Panc1 (cell line): ENCODE measurements at regions not wholly inside any gene's neighbourhood (a gene's known extent, or its start where the extent isn't known, plus 50 kb on each side); places are given as distances from the start of the nearest gene placed in this dataset.

ENCODE experiments used
- ATAC-seq: fragments of 200-7000 bp; cut with Tn5 transposase; 2 replicates; pipeline ENCODE4 v1.9.1; 2020; ENCODE audit warnings: mild to moderate bottlenecking, moderate library complexity
- BruUV-seq: library from RNA; stranded (reverse); fragments of 400-500 nt; replicated peaks from 2 replicates; lab custom pipeline; 2021; lab: Mats Ljungman, UMichigan
- CTCF ChIA-PET: fragments of 300-600 bp; sonication (Branson Sonifier 250); formaldehyde crosslinking; loops from one replicate; lab custom pipeline; 2022; ENCODE audit warnings: antibody characterized with exemption; lab: Charles Lee
- POLR2A ChIA-PET: fragments of 300-600 bp; sonication (Branson Sonifier 250); formaldehyde crosslinking; loops from one replicate; lab custom pipeline; 2022; ENCODE audit warnings: antibody characterized with exemption; lab: Charles Lee
- DNase-seq: peaks from one replicate; pipeline ENCODE4 v3.0.0-alpha.2; 2010; ENCODE audit warnings: low read depth, low spot score
- H3K27ac ChIP-seq: 2 replicates; pipeline ENCODE4 v1.5.1; 2011; ENCODE audit warnings: mild to moderate bottlenecking, low read length, inconsistent platforms
- H3K27me3 ChIP-seq: fragments of 200-500 bp; sonication (Bioruptor generic); 2 replicates; pipeline ENCODE4 v1.6.0; 2014; ENCODE audit warnings: low read length, inconsistent platforms; ENCODE audit not compliant: control insufficient read depth, insufficient read depth
- H3K36me3 ChIP-seq: fragments of 200-500 bp; sonication (Bioruptor generic); 2 replicates; pipeline ENCODE4 v1.5.1; 2014; ENCODE audit warnings: inconsistent platforms, mild to moderate bottlenecking, low read length, moderate library complexity; ENCODE audit not compliant: control insufficient read depth, insufficient read depth
- H3K4me1 ChIP-seq: 2 replicates; pipeline ENCODE4 v1.5.1; 2011; ENCODE audit warnings: inconsistent platforms, mild to moderate bottlenecking, low read length, moderate library complexity; ENCODE audit not compliant: control insufficient read depth, insufficient read depth
- H3K4me3 ChIP-seq, 2 experiments: 2 replicates each; pipeline ENCODE4 v1.5.1; 2011 to 2012; ENCODE audit warnings: low read depth in 2 of 2, low read length in 2 of 2, mild to moderate bottlenecking in 2 of 2, inconsistent platforms in 1 of 2, moderate library complexity in 1 of 2
- H3K9me3 ChIP-seq: fragments of 200-500 bp; sonication (Bioruptor generic); 2 replicates; pipeline ENCODE4 v1.5.1; 2014; ENCODE audit warnings: low read depth, mild to moderate bottlenecking, inconsistent platforms, low read length, moderate library complexity; ENCODE audit not compliant: control insufficient read depth, insufficient read depth
- CTCF ChIP-seq: fragments of 450-650 bp; IDR thresholded peaks from 2 replicates; pipeline ENCODE4 v1.5.1; 2017; ENCODE audit warnings: mild to moderate bottlenecking
- POLR2AphosphoS5 ChIP-seq: IDR thresholded peaks from 2 replicates; pipeline ENCODE4 v1.6.1; 2012; ENCODE audit warnings: mild to moderate bottlenecking, low read depth, low read length, moderate library complexity
- REST ChIP-seq, 2 experiments: IDR thresholded peaks; 2 replicates each; pipeline ENCODE4 v1.6.1; 2011 to 2012; ENCODE audit warnings: low read depth in 2 of 2, control low read depth in 1 of 2, low read length in 1 of 2, mild to moderate bottlenecking in 1 of 2, moderate library complexity in 1 of 2; ENCODE audit not compliant: insufficient read depth in 1 of 2
- SIN3A ChIP-seq: IDR thresholded peaks from 2 replicates; pipeline ENCODE4 v1.6.1; 2012; ENCODE audit warnings: low read depth, mild to moderate bottlenecking, low read length, moderate library complexity, borderline replicate concordance; ENCODE audit not compliant: insufficient read depth
- TCF7L2 ChIP-seq: IDR thresholded peaks from 2 replicates; pipeline ENCODE4 v1.6.1; 2011; ENCODE audit warnings: mild to moderate bottlenecking, low read depth, low read length, inconsistent platforms
- in situ Hi-C: cut with HindIII; loops from 2 replicates; pipeline ENCODE4 v1.10.0; 2016; ENCODE audit warnings: low sequenced_read_pairs, low pct_unique_long_range_greater_than_20kb
- intact Hi-C: fragments of 100-400 bp; cut with micrococcal nuclease; formaldehyde crosslinking; loops from one replicate; pipeline ENCODE4 v1.10.0; 2022; ENCODE audit not compliant: unreplicated experiment

GRCh38 chr18:37659906-37660305, 94.3 kb upstream of the CELF4 start:
- intact Hi-C loops (no loop called here), in situ Hi-C loops (no loop called here)
- H3K4me1 ChIP-seq, result no peaks in the 10 kb centered on the region
- no peaks in the 10 kb centered on the region for H3K9me3 ChIP-seq
- no peak for TF ChIP-seq REST (IDR thresholded peaks at IDR 0.05; ENCODE audit: insufficient read depth in 1 of 2, low read depth in 2 of 2, low read length in 1 of 2)
- no peak for TF ChIP-seq SIN3A
- no peak for TF ChIP-seq CTCF
- TF ChIP-seq TCF7L2, result no peak
- no peak for TF ChIP-seq POLR2AphosphoS5
- no peaks in the 10 kb centered on the region for H3K27me3 ChIP-seq
- ChIA-PET POLR2A (no interaction called here), CTCF (no interaction called here)
- H3K36me3 ChIP-seq, result no peaks in the 10 kb centered on the region
- BruUV-seq, result no TSS peak
- H3K4me3 ChIP-seq, result no peak overlapping the region
- DNase-seq (no peak), ATAC-seq (no peak)
- H3K27ac ChIP-seq, result no peak overlapping the region

- in situ Hi-C loops, result no loop called here
- DNase-seq (no peak), ATAC-seq (no peak)
- no TSS peak for BruUV-seq
- Histone ChIP-seq H3K27ac (no peak overlapping the region), H3K9me3 (no peaks in the 10 kb centered on the region), H3K4me1 (no peaks in the 10 kb centered on the region), H3K36me3 (no peaks in the 10 kb centered on the region), H3K27me3 (no peaks in the 10 kb centered on the region), H3K4me3 (no peak overlapping the region)
- ChIA-PET POLR2A (no interaction called here), CTCF (no interaction called here)
- TF ChIP-seq CTCF (no peak), SIN3A (no peak), REST (IDR thresholded peaks at IDR 0.05; ENCODE audit: insufficient read depth in 1 of 2, low read depth in 2 of 2, low read length in 1 of 2) (no peak), TCF7L2 (no peak), POLR2AphosphoS5 (no peak)
- intact Hi-C loops, result no loop called here
These were observed 93.3 kb upstream of the CELF4 start for GRCh38 chr18:37658894-37659293.
